Mesendoderm (in vitro differentiated cells): ENCODE measurements at regions not wholly inside any gene's neighbourhood (a gene's known extent, or its start where the extent isn't known, plus 50 kb on each side); places are given as distances from the start of the nearest gene placed in this dataset.

Experiments used
- DNase-seq: peaks from one replicate; pipeline ENCODE4 v3.0.0; 2013
- H2AK5ac ChIP-seq: 2 replicates; pipeline ENCODE4 v1.6.1; 2013; ENCODE audit warnings: low read length, inconsistent platforms
- H2BK120ac ChIP-seq: 2 replicates; pipeline ENCODE4 v1.6.1; 2013; ENCODE audit warnings: low read depth, mild to moderate bottlenecking, low read length, moderate library complexity, mixed read lengths
- H2BK15ac ChIP-seq: replicated peaks from 2 replicates; pipeline ENCODE4 v1.6.1; 2013; ENCODE audit warnings: low read depth, mild to moderate bottlenecking, moderate library complexity
- H2BK5ac ChIP-seq: 2 replicates; pipeline ENCODE4 v1.6.1; 2013; ENCODE audit warnings: low read length, inconsistent platforms
- H3K18ac ChIP-seq: 2 replicates; pipeline ENCODE4 v1.6.1; 2013; ENCODE audit warnings: mild to moderate bottlenecking, low read length, mixed read lengths
- H3K23ac ChIP-seq: one replicate; pipeline ENCODE4 v1.6.1; 2013; ENCODE audit warnings: low read length
- H3K27ac ChIP-seq: 2 replicates; pipeline ENCODE4 v1.5.1; 2013; ENCODE audit warnings: low read depth, mild to moderate bottlenecking, inconsistent platforms, low read length, moderate library complexity
- H3K27me3 ChIP-seq: 2 replicates; pipeline ENCODE4 v1.6.1; 2013; ENCODE audit warnings: low read length, control low read depth, mild to moderate bottlenecking, inconsistent platforms; ENCODE audit not compliant: insufficient read depth, poor library complexity
- H3K36me3 ChIP-seq: 2 replicates; pipeline ENCODE4 v1.6.1; 2013; ENCODE audit warnings: low read length, inconsistent platforms; ENCODE audit not compliant: control insufficient read depth, insufficient read depth
- H3K4ac ChIP-seq: one replicate; pipeline ENCODE4 v1.6.1; 2013; ENCODE audit warnings: low read depth, mild to moderate bottlenecking, low read length, moderate library complexity
- H3K4me1 ChIP-seq: 2 replicates; pipeline ENCODE4 v1.6.1; 2013; ENCODE audit warnings: low read depth, low read length, inconsistent platforms; ENCODE audit not compliant: control insufficient read depth
- H3K4me2 ChIP-seq: 2 replicates; pipeline ENCODE4 v1.6.1; 2013; ENCODE audit warnings: low read length
- H3K4me3 ChIP-seq: 2 replicates; pipeline ENCODE4 v1.5.1; 2013; ENCODE audit warnings: mild to moderate bottlenecking, low read length
- H3K56ac ChIP-seq: one replicate; pipeline ENCODE4 v1.6.1; 2013; ENCODE audit warnings: low read length
- H3K79me1 ChIP-seq: 2 replicates; pipeline ENCODE4 v1.6.1; 2013; ENCODE audit warnings: low read length, inconsistent platforms
- H3K79me2 ChIP-seq: 2 replicates; pipeline ENCODE4 v1.6.1; 2013; ENCODE audit warnings: mild to moderate bottlenecking, low read length; ENCODE audit not compliant: control insufficient read depth, insufficient read depth
- H3K9ac ChIP-seq: 2 replicates; pipeline ENCODE4 v1.6.1; 2013; ENCODE audit warnings: low read length, inconsistent platforms
- H4K5ac ChIP-seq: one replicate; pipeline ENCODE4 v1.6.1; 2013; ENCODE audit warnings: low read length
- H4K8ac ChIP-seq: one replicate; pipeline ENCODE4 v1.6.1; 2013; ENCODE audit warnings: low read depth, mild to moderate bottlenecking, control low read depth, low read length, moderate library complexity
- WGBS: extraction: QIAGEN DNeasy Blood & Tissue Kit; methylation state at CpG from one replicate; pipeline ENCODE4 v1.1.7; 2013; ENCODE audit warnings: low lambda C conversion rate, missing lambda C conversion rate; ENCODE audit not compliant: insufficient coverage; ENCODE audit errors: extremely low coverage; 5-methylcytosine and 5-hydroxymethylcytosine counted together

DNA sequence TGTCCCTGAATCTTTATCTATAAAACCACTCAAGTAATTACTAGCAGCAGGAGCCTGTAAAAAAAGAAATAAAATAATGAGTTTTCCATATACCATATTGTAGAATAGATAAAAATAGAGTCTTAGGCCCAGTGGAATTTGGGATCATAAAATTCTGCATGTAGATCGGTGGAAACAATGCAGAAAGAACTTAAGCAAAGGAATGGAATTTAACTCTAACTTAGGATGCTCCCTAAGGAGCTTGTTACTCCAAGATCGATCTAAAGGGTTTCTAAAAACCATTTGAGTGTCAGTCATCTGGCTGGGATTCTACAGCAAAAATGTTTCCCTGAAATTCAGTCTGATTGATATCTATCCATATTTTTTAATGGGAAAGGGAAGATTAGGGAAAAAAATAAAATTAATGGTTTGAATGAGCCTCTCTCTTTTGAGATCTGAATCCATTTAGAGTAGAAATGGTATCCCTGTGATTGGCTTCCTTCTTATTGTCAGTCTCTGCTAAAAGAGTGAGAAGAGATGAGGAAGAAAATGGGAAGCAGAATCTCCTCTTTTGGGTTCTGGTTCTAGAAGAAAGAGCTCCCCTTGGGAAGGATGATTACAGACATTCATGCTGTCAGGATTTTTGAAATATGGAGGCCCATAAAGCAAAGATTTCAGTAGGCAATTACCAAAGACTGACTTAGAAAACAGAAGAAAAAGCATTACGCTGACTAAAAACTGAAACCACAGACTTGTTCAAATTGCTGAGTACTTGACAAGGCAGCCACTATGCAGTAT, 564.3 kb upstream of the MARCKS start:
- no peak overlapping the region for H2BK120ac ChIP-seq
- no peaks in the 10 kb centered on the region for H3K79me2 ChIP-seq
- no peak overlapping the region for H4K8ac ChIP-seq
- no peaks in the 10 kb centered on the region for H3K79me1 ChIP-seq
- H3K56ac ChIP-seq: no peak overlapping the region
- no peak overlapping the region for H4K5ac ChIP-seq
- H2BK15ac ChIP-seq: no peak overlapping the region
- H3K23ac ChIP-seq: no peak overlapping the region
- DNase-seq: no peak
- no peak overlapping the region for H3K4me3 ChIP-seq
- H3K9ac ChIP-seq: no peak overlapping the region
- no peaks in the 10 kb centered on the region for H3K4me1 ChIP-seq
- no peak overlapping the region for H3K4ac ChIP-seq
- H3K4me2 ChIP-seq: no peak overlapping the region
- no peaks in the 10 kb centered on the region for H3K27me3 ChIP-seq
- H2AK5ac ChIP-seq: no peak overlapping the region
- H2BK5ac ChIP-seq: no peak overlapping the region
- no peak overlapping the region for H3K27ac ChIP-seq
- no peaks in the 10 kb centered on the region for H3K36me3 ChIP-seq
- no peak overlapping the region for H3K18ac ChIP-seq
- WGBS: no CpG with 5 or more reads among the region's 3 CpGs

DNA sequence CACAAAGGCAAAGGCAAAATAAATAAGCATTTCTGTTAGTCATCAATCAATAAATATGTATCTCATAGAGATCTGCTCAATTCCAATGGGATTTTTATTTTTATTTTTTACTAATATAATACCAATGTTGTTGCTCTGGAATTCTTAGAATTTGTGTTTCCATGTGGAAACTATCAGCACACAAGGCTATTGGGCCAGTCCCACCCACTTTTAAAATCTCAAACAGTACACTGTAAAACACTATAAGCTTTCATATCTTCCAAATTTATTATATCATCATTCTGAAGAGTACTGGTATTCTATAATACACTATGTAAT, 563.8 kb upstream of the MARCKS start:
- H4K5ac ChIP-seq: no peak overlapping the region
- no peaks in the 10 kb centered on the region for H3K79me2 ChIP-seq
- no peak overlapping the region for H3K4me2 ChIP-seq
- no peaks in the 10 kb centered on the region for H3K36me3 ChIP-seq
- H3K4me3 ChIP-seq: no peak overlapping the region
- no peak overlapping the region for H2BK15ac ChIP-seq
- no peak overlapping the region for H3K9ac ChIP-seq
- no peak overlapping the region for H3K18ac ChIP-seq
- H3K23ac ChIP-seq: no peak overlapping the region
- H3K4me1 ChIP-seq: no peaks in the 10 kb centered on the region
- no peaks in the 10 kb centered on the region for H3K27me3 ChIP-seq
- no peaks in the 10 kb centered on the region for H3K79me1 ChIP-seq
- DNase-seq: no peak
- H3K4ac ChIP-seq: no peak overlapping the region
- H2BK5ac ChIP-seq: no peak overlapping the region
- no peak overlapping the region for H2BK120ac ChIP-seq
- no peak overlapping the region for H4K8ac ChIP-seq
- H3K56ac ChIP-seq: no peak overlapping the region
- H2AK5ac ChIP-seq: no peak overlapping the region
- no peak overlapping the region for H3K27ac ChIP-seq

DNA sequence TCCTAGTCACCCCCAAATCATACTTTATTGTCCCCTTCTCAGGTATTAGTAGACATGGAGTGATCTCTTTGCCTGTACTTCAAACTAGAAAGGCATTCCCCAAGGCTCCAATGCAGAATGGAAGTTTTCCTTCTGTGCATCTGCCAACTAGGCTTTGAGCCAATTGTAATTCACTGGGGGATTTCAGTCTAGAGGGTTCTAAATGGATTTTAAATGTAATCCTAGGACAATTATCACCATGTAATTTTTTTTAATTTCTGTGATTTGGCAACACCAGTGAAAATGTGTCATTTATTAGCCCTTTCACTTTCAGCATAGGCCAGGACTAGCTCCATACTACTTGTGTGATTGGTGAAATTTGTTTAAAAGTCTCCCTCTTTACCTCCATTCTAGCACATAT, 557.6 kb upstream of the MARCKS start:
- H2BK15ac ChIP-seq: no peak overlapping the region
- H2AK5ac ChIP-seq: no peak overlapping the region
- H3K27ac ChIP-seq: no peak overlapping the region
- H3K18ac ChIP-seq: no peak overlapping the region
- H3K4me3 ChIP-seq: no peak overlapping the region
- no peak overlapping the region for H3K4ac ChIP-seq
- H3K4me1 ChIP-seq: no peaks in the 10 kb centered on the region
- H3K79me1 ChIP-seq: no peaks in the 10 kb centered on the region
- no peak overlapping the region for H4K8ac ChIP-seq
- no peaks in the 10 kb centered on the region for H3K27me3 ChIP-seq
- H2BK5ac ChIP-seq: no peak overlapping the region
- H3K79me2 ChIP-seq: no peaks in the 10 kb centered on the region
- DNase-seq: no peak
- H4K5ac ChIP-seq: no peak overlapping the region
- H3K4me2 ChIP-seq: no peak overlapping the region
- no peak overlapping the region for H3K56ac ChIP-seq
- no peak overlapping the region for H3K9ac ChIP-seq
- H3K23ac ChIP-seq: no peak overlapping the region
- H3K36me3 ChIP-seq: no peaks in the 10 kb centered on the region
- no peak overlapping the region for H2BK120ac ChIP-seq

- no peaks in the 10 kb centered on the region for H3K27me3 ChIP-seq
- H3K4me1 ChIP-seq: no peaks in the 10 kb centered on the region
- H2BK5ac ChIP-seq: no peak overlapping the region
- no peak overlapping the region for H4K8ac ChIP-seq
- no peak overlapping the region for H3K4ac ChIP-seq
- no peak overlapping the region for H2BK120ac ChIP-seq
- no peak overlapping the region for H2AK5ac ChIP-seq
- no peak overlapping the region for H3K27ac ChIP-seq
- no peaks in the 10 kb centered on the region for H3K79me1 ChIP-seq
- DNase-seq: no peak
- H3K23ac ChIP-seq: no peak overlapping the region
- H3K36me3 ChIP-seq: no peaks in the 10 kb centered on the region
- H3K4me2 ChIP-seq: no peak overlapping the region
- no peaks in the 10 kb centered on the region for H3K79me2 ChIP-seq
- no peak overlapping the region for H3K4me3 ChIP-seq
- H3K56ac ChIP-seq: no peak overlapping the region
- H3K9ac ChIP-seq: no peak overlapping the region
- H4K5ac ChIP-seq: no peak overlapping the region
- no peak overlapping the region for H3K18ac ChIP-seq
- no peak overlapping the region for H2BK15ac ChIP-seq
Measured at GRCh38 chr6:113301651-113302050, 555.5 kb upstream of the MARCKS start.

GRCh38 chr6:113304116-113304515, 553.0 kb upstream of the MARCKS start:
- Histone ChIP-seq H3K4me3 (no peak overlapping the region), H3K27ac (no peak overlapping the region), H3K27me3 (no peaks in the 10 kb centered on the region), H3K4ac (no peak overlapping the region), H2AK5ac (no peak overlapping the region), H3K4me1 (no peaks in the 10 kb centered on the region), H3K18ac (no peak overlapping the region), H3K36me3 (no peaks in the 10 kb centered on the region), H3K79me2 (no peaks in the 10 kb centered on the region), H3K9ac (no peak overlapping the region), H3K4me2 (no peak overlapping the region), H2BK120ac (no peak overlapping the region), H4K8ac (no peak overlapping the region), H3K79me1 (no peaks in the 10 kb centered on the region), H3K23ac (no peak overlapping the region), H2BK15ac (no peak overlapping the region), H4K5ac (no peak overlapping the region), H3K56ac (no peak overlapping the region), H2BK5ac (no peak overlapping the region)
- no peak for DNase-seq
- WGBS: no CpG with 5 or more reads among the region's 1 CpG

GRCh38 chr6:113306552-113307145, 550.5 kb upstream of the MARCKS start:
- no peak overlapping the region for H3K18ac ChIP-seq
- H3K4me1 ChIP-seq: no peaks in the 10 kb centered on the region
- H4K5ac ChIP-seq: no peak overlapping the region
- H3K4me2 ChIP-seq: no peak overlapping the region
- H3K27me3 ChIP-seq: no peaks in the 10 kb centered on the region
- H3K23ac ChIP-seq: no peak overlapping the region
- no peak overlapping the region for H3K27ac ChIP-seq
- H3K36me3 ChIP-seq: no peaks in the 10 kb centered on the region
- no peak overlapping the region for H2BK120ac ChIP-seq
- no peak overlapping the region for H3K56ac ChIP-seq
- no peak overlapping the region for H3K4me3 ChIP-seq
- peak; percentile 72 for DNase-seq
- H4K8ac ChIP-seq: no peak overlapping the region
- WGBS: no CpG with 5 or more reads among the region's 5 CpGs
- no peak overlapping the region for H2AK5ac ChIP-seq
- H2BK15ac ChIP-seq: no peak overlapping the region
- no peak overlapping the region for H3K4ac ChIP-seq
- H3K9ac ChIP-seq: no peak overlapping the region
- H3K79me2 ChIP-seq: no peaks in the 10 kb centered on the region
- no peak overlapping the region for H2BK5ac ChIP-seq
- no peaks in the 10 kb centered on the region for H3K79me1 ChIP-seq
